Activated gamma-delta T cell treated with anti-CD3 and anti-CD28 coated beads, Interleukin-2, amount 50 U/mL, for 16 hours (primary cell): ENCODE measurements at regions not wholly inside any gene's neighbourhood (a gene's known extent, or its start where the extent isn't known, plus 50 kb on each side); places are given as distances from the start of the nearest gene placed in this dataset.

ENCODE experiments used
- DNase-seq: peaks from one replicate; pipeline ENCODE4 v3.0.0-alpha.2; 2020; ENCODE audit warnings: low read depth

DNA sequence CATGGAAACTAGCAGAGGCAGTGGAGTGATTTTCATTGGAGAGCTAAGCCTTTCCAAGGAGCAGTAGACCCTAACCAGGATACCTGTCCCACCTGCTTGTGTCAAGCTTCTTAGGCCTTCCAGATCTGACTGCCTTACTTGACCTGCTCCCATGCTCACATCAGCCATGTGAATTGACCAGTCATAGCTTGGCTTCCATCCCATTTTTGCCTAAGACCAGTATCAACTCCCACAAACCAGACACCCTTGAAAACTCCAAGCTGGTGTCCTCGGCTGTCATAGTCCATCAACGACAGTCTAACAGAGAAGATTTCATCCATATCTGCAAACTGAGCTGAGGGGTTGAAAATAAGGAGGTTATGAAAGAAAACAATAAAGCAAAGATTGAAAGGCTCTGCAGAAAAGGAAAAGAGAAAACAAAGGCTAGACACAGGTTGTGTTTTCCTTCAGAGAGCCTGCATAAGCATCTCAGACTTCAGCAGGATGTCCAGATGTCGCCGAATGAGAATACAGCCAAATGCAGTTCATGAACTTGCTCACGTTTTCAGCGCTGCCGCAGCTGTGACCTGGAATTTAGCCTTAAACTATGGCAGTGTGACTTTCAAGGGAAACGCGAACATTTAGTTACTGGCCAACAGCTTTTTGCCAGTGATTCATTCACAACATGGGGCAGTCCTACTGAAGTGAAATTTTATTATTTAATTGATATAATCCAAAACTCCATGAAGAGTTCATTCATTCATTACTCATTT lies 868.1 kb upstream of the ID2 start:
- no peak for DNase-seq

DNA sequence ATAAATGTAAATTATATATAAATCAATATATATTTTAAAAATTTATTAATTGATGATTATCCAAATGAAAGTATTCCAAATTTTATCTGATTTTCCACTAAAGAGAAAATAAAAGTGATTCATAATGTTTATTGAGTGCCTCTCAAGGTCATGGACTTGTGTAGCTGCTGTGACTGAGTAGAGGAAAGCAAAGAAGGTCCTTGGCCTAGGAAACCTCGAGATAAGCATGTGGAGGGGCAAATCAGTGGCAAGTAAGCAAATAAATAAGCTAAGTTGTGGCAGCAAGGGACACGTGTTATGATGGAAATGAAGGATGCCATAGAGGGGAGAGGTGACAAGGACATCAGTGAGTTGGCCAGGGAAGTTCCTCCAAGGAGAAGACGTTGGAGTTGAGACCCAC lies 866.1 kb upstream of the ID2 start:
- DNase-seq = no peak

DNA sequence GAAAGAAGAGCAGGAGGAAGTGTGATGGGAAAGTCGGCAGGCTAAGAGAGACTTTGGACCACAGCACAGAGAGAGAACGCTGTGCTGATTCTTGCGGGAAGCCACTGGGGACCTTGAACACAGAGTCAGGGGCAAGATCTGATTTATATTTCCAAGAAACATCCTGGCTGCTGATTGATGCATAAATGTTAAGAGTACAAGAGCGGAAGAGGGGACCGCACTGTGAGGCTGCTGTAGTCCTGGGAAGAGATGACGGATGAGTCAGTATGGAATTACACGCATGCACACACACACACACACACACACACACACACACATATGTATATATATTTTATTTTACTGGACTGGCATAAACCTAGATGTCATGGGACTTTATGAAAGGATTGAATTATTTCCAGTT lies 865.6 kb upstream of the ID2 start:
- no peak for DNase-seq

DNA sequence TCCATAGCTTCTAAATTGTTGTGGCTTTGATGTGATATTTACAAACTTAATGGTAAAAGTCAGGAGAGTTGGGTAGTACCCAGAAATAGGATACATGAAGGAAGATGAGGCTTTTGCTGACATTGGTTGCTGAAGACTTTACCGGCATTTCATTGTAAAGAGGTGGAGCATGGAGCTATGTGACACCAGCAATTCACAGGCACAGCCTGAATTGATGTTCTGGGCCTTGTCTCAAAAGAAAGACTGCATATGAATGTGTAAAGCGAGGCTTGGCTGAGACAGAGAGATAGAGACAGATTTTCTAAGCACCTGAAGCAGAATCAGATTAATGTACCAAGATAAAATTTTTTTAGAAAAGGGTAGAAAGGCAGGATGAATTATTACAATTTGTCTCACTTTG lies 864.9 kb upstream of the ID2 start:
- no peak for DNase-seq

DNA sequence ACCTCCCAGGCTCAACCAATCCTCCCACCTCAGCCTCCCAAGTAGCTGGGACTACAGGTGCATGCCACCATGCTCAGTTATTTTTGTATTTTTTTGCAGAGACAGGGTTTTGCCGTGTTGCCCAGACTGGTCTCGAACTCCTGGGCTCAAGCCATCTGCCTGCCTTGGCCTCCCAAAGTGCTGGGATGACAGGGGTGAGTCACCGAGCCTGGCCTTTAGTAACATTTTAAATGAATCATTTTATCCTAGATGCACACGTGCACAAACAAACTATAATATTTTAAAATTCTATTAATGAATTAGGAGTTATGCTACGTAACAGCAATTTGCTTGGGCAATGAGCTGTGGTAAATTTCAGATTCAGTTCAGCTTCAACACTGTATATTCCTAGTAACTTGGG lies 862.5 kb upstream of the ID2 start:
- no peak for DNase-seq

DNA sequence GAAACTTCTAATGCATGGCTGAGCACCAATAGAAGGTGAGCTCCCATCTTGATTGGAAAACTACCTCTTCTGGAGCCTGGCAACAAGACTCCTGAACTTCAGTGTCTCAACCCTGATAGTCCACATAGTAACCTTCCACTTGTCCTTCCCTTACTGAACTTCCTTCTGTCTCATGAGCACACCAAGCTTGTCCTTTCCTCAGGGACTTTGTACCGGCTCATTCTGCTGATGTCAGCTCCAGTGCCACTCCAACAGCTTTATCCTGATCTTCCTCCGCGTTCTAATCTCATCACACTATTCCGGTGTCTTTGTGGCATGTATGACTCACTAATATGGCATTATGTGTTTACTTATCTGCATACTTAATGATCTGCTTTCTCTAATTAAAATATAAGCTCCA lies 862.0 kb upstream of the ID2 start:
- DNase-seq = no peak

DNA sequence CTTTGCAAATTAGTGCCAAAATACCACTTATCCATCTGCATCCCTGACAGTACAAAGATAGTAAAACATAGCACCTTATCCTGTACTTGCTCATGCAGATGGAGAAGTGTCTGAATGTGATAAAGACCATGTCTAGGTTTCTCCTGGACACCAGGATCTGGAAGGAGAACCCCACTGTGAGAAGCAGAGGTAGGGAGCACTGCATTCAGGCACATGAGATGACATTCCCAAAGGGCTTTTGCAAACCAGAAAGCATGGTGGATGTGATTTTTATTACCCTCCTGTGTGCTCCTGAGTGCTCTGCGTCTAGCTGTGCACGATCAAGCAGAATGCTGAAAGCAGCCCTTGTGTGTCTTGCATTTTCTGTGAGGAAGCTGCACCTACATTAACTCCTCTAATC lies 857.6 kb upstream of the ID2 start:
- no peak for DNase-seq

DNA sequence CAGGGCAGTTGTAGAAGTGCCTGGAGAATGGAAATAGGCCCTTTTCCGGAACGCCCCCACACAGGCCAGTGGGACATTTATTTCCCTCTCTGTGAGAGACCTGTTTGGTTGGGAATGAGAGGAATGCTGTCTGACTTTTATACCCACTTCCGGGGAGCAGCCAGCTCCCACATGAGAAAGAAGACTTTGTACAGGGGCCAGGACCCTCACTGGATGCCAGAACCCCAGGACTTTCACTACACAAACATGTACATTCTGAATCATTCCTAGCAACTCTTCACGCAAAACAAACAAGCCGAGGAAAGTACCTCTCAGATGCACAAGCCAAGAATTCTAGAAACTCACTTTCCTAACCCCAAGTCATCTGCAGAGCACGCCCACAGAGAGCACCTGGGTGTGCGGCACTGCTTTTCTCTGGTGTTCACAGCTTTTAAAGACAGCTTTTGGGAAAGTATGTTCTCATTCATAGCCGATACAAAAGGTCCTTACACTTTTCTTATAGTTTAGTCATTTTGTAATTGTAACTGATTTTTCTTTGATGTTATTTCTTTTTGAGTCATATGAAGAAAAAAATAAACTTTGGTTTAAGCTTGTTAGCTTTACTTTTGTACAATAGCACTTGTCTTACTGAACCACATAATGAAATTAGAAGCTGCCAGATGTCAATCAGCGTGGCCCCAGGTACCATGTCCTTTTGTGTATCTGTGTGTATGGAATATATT lies 856.1 kb upstream of the ID2 start:
- no peak for DNase-seq

DNA sequence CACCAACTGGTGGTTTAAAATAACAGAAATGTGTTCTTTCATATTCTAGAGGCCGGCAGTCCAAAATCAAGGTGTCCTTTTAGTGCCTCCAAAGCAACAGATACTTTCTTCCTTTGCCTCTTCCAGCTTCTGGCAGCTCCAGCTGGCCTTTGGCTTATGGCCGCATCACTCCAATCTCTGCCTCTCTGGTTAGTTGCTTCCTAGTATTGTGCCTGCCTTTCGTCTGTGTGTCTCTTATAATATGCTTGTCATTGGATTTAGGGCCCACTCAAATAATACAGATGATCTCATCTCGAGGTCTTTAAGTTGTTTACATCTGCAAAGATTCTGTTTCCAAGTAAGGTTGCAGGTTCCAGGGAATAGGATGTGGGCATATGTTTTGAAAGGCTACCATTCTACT lies 855.2 kb upstream of the ID2 start:
- DNase-seq = no peak

DNA sequence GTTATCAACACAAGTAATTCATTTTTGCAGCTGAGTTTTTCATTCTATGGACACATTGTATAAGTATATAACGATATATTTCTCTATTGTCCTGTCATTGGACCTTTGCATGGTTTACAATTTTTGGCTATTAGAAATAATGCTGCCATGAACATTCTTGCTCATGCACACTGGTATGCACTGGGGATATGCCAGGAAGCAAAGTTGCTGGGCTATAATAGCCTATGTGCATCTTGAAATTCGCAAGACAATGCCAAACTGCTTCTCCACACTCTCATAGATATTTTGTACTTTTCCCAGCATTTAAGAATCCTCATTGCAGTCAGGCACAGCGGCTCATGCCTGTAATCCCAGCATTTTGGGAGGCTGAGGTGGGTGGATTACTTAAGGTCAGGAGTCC lies 852.6 kb upstream of the ID2 start:
- no peak for DNase-seq

DNA sequence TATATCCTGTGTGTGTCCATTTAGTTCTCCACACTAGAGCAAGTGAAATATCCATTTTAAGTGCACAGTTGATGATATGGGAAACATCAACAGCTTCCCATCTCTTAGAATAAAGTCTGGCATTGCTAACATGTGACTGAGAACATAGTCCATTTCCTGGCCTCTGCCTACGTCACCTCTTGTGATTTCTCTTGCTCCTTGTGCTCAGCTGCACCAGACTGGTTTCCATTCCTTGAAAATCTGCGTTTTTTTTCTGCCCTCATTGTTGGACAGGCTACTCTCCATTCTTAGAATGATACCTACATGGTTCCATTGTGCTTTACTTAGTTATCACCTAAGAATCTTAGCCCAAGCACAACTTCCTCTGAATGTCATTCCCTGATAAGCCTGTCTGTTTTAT lies 851.2 kb upstream of the ID2 start:
- DNase-seq = no peak

DNA sequence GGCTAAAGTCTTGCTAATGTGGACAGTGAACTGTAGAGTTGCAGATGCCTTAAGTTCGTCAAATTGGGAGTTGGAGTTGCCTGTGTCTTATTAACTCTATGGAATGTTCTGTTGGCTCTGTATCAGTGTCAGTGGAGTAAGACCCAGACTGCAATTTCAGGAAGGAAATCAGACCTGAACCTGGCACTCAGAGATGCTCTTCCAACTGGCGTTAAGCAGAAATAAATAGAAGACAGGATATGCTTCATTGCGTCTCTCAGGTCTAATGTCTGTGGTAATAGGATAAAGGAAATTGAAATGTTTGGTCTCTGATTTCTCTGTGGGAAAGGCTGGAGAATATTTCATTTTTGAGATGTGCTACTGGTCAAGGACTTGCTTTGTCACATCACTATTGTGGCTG lies 846.7 kb upstream of the ID2 start:
- no peak for DNase-seq

DNA sequence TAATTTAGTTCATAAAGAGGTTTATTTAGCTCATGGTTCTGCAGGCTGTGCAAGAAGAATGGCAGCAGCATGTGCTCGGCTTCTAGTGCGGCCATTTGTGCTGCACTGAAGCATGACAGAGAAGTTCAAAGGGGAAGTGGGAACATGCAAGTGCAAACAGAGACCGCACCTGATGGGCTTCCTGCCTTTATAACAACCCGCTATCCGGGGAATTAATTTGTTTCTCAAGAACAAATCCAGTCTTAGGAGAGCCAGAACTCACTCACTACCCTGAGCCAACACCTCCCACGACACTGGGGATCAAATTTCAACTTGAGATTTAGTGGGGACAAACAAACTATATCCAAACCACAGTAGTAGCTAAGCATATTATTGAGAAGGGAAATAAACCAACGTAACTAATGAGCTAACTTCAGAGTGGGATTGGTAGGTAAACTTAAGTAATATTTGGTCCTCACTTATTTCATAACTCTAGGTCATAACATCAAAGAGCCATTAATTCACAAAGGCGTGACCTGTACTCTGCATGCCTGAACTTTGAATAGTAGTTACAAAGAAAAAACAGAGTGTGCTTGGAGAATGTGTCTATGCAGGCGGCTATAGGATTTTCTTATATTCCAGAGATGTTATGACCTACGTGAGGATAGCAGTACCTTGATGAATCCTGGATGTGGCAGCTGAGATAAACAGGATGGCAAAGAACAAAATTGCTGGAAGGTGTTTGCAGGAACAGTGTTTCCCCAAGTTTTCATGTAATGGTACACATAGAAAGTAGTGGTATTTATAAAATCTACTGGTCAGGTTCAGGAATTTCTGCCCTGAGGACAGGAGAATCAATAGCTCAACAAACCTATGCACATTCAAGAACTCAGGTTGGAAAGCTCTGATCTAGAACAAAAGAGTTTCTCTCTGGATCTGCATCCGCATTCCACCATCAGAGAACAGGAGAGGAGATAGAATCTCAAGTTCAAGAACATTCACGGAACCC lies 845.9 kb upstream of the ID2 start:
- no peak for DNase-seq

DNA sequence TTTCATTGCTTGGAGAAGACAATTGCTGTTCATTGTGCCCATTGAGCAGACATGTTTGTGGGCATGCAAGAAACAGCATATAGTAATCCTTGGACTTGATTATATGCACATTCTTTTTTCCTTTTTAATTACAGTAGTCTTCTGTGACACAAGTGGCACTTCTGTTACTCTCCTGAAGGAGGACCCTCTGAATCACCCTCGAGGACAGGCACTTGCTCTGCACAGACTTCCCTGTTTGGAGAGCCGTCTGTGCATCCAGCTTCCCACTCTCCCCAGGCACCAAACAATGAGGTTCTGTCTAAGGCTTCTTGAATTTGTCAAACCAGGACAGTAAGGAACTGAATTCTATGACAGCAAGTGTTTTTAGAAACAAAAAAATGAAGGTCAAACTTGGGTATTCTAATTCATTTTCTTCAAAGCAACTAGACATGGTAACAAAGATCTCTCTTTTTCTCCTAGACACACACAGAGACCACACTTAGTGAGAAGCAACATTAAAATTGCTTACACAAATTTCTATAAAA lies 844.6 kb upstream of the ID2 start:
- DNase-seq = no peak

DNA sequence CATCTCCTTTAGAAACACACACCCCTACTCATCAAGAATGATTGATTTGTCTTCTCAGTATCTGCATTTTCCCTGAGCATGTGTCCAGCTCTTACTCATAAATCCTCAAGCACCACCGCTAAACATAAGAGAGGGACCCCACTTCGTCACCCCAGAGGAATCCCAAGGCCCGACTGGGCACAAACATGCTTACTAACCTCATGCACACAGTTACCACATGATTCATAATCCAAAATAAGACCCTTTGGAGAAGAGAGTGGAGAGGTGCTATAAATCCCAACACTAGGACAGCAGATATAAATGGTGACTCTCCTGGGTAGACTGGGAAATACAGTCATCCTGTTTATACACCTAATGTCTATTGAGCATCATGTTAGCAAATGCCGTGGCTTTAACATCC lies 843.2 kb upstream of the ID2 start:
- no peak for DNase-seq

DNA sequence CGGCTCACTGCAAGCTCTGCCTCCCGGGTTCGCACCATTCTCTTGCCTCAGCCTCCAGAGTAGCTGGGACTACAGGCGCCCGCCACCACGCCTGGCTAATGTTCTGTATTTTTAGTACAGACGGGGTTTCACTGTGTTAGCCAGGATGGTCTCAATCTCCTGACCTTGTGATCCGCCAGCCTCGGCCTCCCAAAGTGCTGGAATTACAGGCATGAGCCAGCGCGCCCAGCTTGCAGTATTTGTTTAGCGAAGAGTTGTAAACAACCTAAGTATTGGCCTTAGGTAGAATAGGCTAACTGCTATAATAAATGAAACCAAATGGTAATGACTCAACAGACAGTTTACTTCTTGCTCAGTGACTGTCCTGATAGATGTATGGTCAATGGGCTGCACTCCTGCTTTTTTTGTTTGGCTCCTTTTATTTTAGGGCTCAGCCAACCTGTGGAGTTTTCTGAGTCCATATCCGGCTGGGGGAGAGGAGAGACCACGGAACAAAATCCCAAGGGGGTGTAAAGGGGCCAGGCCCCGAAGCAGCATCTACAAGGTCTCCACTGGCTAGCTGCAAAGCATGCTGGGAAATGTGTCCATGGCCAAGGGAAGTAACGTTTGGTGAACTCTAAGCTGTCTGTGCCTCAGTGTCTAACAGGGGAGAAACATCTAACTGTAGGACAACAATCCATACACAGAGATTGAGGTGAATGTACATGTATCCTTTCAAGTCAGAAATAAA lies 841.0 kb upstream of the ID2 start:
- no peak for DNase-seq

DNA sequence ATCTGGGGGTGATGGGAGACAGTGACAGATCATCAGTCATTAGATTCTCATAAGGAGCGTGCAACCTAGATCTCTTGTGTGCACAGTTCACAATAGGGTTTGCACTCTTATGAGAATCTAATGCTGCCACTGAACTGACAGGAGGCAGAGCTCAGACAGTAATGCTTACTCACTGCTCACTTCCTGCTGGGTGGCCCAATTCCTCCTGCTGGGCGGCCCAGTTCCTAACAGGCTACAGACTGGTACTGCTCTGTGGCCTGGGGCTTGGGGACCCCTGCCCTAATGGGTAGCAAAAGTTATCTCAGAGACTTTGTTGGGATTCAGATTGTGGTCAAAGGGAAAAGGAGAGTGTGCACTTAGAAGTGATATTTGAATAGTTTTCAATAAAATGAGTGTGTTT lies 840.1 kb upstream of the ID2 start:
- no peak for DNase-seq

DNA sequence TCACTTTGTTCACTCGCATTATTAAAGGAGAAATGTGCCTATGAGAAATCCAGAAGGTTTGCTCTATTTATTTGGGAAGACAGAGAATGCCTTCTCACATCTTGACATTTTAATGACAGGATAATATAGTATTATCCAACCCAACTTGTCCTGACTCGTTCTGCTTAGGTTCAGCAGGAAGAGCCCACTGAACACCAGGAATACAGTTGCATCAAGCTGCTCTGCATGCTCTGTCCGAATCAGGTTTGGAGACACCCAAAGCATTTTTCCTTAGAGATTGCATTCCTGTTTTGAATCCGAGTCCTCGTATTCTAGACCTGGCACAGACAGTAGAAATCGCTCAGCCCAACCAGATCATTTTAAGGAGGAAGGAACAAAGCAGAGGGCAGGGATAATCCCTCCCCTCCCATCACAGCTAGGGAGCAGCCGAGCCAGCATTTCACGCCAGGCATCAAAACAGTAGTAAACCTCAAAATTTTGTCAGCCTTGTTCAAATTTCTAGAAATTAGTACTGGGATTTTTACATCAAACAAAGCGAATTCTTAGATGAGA lies 837.4 kb upstream of the ID2 start:
- no peak for DNase-seq

DNA sequence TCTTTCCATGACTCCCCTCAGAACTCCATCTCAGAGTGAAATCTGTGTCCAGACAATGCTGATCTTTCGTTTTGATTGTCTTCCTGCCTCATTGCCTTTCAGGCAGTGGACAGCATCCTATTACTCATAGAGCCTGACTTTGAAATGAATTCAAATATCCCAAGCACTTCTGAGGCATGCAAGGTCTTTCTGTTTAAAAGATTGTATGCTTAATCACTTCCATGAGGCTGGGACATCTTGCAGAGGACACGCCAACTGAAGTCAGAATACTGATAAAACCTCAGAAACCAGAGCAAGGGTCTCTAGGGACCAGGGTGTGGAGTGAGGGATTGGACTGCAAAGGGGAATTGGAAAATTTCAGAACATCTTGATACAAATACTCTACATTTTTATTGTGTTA lies 836.5 kb upstream of the ID2 start:
- DNase-seq = no peak

DNA sequence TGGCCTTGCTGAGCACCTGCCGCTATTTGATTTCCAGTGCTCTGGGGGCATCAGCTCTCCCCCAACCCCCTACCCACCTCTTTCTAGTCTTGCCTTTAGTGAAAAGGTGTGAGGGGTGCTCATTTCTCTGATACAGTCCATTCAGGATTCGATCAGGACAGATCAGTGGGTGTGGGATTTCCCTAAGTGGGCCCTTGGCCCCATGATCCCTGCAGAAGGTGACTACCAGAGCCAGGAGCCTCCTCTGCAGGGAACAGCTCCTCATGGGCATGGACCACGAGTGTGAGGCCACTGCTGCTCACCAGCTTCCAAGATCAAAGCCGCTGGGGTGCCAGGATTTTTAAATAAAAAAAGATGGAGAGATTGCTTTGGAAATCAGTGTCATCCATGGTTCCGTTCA lies 835.2 kb upstream of the ID2 start:
- DNase-seq = no peak

DNA sequence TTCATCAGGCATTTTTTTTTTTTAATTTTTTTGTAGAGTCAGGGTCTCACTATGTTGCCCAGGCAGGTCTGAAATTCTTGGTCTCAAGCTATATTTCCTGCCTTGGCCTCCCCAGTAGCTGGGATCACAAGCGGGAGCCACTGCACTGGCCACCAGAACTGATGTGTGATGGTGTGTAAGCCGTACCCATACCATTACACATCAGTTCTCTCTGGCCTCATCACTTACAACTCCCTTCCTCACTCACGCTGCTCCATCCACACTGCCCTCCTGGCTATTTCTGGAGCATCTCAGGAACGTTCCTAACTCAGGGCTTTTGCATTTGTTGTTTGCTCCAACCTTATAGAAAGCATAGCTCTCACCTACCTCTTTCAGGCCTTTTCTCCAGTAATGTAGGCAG lies 834.5 kb upstream of the ID2 start:
- DNase-seq = no peak

DNA sequence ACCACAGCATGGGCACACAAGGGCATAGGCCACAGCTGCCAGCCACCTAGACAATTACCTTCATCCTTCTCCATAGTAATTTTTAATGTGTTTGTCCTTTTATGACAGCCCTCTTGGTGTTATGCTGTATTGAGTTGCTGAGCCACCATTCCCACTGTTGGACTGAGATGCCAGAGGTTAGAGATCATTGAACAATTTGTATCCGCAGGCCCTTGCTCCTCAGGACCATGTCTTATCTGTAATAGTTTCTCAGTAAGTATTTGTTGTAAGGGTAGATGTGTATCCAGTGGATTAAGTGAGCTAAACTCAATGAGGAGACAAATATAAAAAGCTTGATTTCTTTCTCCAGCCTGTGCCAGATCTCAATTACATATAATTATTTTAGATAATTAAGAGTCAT lies 832.8 kb upstream of the ID2 start:
- no peak for DNase-seq
